ENCODE measurements at regions not wholly inside any gene's neighbourhood (a gene's known extent, or its start where the extent isn't known, plus 50 kb on each side); places are given as distances from the start of the nearest gene placed in this dataset.

DNA sequence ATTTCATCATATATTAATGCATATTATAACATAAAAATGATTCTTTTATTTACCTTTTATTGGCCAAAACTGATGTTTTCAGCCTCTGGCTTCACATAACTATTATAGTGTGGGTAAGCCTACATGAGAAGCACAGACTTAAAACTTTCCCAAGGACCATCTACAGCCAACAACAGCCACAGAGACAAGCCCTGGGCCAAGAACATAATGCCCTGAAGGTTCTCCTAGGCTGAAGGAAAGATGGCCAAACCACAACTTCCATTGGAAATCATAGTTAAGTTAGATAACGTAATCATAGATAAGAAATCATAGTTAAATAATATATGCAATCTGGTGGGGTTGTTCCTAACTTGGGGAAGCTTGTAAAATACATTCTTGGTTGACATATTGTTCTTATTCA lies 280.0 kb upstream of the EMCN start:
- no peak for DNase-seq

DNA sequence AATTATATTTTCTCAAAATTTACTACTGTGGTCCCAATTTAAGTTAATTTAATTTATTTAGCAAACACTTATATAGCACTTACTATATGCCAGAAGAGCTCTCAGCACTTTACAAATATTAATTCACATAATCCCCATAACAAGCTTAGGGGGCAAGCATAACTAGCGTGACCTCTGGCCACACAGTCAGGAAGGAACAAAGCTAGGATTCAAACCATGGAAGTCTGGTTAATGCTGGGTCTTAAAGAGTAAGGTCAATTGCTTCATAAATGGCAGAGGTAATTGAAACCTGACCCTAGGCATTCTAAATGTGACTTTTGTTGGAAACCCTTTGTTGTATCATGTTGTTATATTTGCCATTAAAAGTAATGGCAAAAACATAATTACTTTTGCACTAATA lies 279.5 kb upstream of the EMCN start:
- DNase-seq, result no peak

GRCh38 chr4:100796332-100796731 lies 278.5 kb upstream of the EMCN start:
- DNase-seq, result no peak

DNA sequence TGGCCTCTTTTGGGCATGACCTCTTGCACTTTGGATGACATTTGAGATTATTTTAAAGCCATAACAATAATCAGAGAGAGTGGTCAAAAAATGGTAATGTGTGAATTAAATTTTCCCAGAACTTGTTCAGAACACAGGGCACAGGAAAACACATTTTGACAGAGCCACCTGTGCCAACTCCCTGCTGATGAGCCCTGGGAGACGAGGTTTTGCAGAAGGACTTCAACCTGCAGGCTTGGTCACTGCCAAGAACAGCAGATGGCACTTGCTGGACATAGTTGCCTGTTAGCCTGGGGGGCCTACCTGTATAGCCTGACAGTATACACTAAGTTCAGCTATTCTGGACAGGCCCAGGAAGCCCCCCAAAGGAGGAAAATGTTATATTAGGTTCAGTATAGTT lies 277.8 kb upstream of the EMCN start:
- no peak for DNase-seq

DNA sequence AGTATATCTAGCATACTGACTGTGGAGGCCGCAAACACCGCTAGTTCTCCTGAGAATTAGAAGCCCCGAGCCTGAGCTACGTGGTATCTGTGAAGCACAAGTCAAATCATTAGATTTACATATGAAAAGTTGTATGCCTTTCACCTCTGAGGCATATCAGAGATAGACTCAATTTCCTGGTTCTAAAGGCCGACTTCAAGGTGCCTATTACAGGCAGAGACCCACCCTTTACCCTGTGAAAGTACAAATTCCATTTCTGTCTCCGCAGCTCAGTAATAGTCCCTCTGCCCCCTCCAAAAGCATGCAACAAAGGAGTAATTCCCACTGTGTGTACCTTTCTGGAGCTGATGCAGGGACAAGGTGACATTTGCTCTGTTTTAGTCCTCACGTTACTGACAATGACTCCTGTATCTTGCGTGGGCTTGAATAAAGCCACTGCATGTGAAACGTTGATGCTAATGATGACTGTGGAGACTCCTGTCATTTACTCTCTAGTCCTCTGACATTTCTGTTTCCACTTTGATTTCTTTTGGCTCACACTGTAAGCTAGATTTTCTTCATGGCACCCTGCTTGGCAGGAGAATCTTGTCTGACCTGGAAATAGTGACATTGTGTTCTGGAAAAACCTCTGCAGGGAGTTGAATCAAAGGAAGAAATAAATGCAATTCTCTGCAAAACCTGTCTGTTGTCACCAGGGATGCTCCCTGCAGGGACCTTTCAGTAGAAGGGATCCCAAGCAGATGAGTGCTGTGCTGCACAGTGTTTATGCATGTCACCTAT lies 273.2 kb upstream of the EMCN start:
- no peak for DNase-seq

DNA sequence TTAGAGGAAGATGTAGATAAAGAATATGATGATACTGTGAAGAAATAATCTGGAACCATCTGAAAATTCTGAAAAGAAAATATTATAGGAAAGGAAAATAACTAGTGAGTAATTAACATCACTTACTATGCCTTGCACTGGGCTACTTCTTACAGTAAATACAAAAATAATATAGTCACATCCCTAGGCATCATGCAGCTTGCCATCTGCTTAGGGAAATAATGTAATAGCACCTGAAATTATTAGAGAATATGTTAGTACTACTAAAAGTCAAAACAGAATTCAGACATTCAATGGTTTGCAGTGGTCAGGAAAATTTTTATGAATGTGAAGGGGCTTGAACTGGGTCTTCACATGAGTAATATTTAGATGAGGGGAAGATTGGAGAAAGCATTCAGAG lies 272.2 kb upstream of the EMCN start:
- DNase-seq, result no peak

- DNase-seq, result no peak
Observed at GRCh38 chr4:100786481-100786880, 268.7 kb upstream of the EMCN start.

- DNase-seq, result peak; percentile 40
Observed at GRCh38 chr4:100782356-100782755, 264.5 kb upstream of the EMCN start.

GRCh38 chr4:100781435-100781834 lies 263.6 kb upstream of the EMCN start:
- no peak for DNase-seq

DNA sequence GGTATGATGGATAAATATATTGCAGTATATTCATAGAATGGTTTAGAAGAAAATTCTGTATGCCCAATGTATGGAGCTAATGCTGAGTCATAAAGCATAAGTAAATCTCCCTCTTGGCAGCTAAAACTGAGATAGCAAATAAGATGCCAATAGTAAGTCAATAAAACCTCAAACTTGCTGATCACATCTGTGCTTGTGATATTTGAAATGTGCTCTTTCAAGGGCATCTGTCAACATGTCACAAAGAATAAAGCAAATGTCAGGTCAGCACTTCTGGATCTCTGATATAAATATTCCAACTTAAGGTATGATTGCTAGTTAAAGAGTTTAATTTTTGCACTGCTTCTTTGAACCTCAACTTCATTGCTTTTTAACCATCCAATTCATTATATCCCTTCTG lies 262.3 kb upstream of the EMCN start:
- no peak for DNase-seq

DNA sequence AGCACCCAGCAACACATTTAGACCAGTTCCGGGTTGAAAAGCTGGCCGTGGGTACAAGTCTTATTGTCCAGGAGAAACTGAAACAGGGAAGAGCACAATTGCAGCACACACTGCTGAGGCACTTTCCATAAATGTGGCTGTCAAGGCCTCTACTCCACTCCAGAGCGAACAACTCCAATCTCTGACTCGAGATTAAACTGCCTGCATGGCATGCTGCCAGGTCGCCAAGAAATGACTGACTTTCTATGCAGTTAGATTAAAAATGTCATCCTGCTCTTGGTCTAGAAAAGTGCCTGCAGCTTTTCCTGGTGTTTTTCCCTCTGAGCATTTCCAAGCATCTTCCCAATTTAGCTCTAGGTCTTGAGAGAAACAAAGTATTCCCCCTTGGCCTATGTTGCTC lies 260.6 kb upstream of the EMCN start:
- no peak for DNase-seq

GRCh38 chr4:100762738-100763137 lies 244.9 kb upstream of the EMCN start:
- DNase-seq, result no peak

- peak; percentile 13 for DNase-seq
Observed at GRCh38 chr4:100754751-100755150, 236.9 kb upstream of the EMCN start.

DNA sequence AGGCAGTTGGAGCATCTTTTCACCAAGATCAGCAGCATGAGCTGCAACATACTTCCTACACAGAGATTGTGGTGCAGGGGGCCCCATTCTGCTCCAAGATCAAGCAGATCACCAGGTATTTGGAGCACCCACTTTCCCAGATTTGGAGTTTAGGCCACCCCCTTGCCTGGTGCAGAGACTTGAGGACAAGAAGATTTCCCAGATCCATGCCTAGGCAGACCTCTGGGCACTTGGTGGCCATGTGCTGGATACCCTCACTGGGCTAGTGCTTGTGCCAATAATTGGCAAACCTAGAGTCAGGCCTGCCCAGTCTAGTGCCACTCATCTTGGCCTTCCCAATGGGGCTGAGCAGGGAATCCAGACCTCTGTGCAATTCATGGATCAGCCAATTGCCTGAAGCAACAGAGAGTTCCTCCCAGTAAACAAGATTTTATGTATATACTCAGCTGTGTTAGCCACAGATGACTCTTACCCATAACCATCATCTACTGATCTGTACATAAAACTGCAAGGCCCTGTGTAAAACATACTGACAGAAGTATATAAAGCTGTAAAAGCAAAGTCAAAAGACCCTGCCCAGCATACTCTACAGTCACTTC lies 228.4 kb upstream of the EMCN start:
- DNase-seq, result no peak

- peak; percentile 65 for DNase-seq
Observed at GRCh38 chr4:100742045-100742444, 224.2 kb upstream of the EMCN start.

GRCh38 chr4:100739426-100739825 lies 221.6 kb upstream of the EMCN start:
- DNase-seq, result no peak

- DNase-seq, result peak; percentile 18
Observed at GRCh38 chr4:100738196-100739165, 220.7 kb upstream of the EMCN start.

- DNase-seq, result no peak
Observed at GRCh38 chr4:100736641-100737451, 219.0 kb upstream of the EMCN start.

GRCh38 chr4:100728861-100729260 lies 211.0 kb upstream of the EMCN start:
- DNase-seq, result no peak

DNA sequence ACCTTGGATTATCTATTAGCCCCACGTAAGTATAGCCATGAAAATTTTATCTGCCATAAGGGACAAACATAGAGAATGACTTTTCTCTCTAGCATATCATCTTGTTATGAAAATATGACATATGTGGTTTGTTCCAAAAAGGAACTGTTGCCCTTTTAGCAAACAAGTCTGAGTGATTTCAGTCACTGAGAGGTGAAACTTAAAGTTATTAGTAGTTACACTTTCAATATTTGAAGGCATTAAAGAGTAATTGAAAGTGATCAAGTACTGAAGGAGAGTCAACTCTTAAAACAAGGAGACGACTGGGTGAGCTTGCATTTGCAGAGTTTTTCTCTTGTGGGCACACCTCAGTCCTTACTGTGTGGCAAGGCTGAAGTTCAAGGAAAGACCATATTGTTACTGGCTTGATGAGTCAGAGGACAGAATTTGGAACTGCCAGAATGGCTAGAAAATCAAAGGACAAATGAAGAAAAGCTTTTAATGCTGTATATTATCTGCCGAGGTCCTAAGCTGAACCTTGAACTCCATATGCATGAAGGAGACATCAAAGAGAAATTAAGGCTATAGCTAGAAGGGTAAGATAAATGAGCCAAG lies 205.1 kb upstream of the EMCN start:
- DNase-seq, result no peak

DNA sequence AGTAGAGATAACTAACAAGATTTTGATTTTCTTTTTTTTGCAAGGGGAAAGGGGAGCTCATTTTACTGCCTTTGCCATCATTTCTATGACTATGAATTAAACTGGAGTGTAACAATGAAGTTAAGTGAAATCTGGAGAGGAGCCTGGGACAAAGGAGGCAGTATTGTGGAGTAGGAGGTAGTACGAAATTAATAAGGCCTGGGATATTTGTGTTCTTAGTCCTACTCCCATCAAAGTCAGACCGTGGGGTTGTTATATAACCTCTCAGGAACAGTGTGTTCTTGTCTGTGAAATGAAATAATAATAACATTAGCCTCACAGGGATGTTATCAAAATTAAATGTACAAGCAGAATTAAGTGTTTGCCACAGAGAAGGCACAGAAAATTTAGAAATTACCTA lies 204.3 kb upstream of the EMCN start:
- no peak for DNase-seq

- DNase-seq, result no peak
Observed at GRCh38 chr4:100721490-100721889, 203.7 kb upstream of the EMCN start.

Data from hematopoietic multipotent progenitor cell treated with erythropoietin and hydrocortisone succinate and interleukin-3 and kit ligand, for 4 days (in vitro differentiated cells).